Astrocyte (in vitro differentiated cells and primary cell): ENCODE measurements at regions not wholly inside any gene's neighbourhood (a gene's known extent, or its start where the extent isn't known, plus 50 kb on each side); places are given as distances from the start of the nearest gene placed in this dataset.

Experiments used
- EZH2 ChIP-seq: IDR thresholded peaks from 2 replicates; pipeline ENCODE4 v1.6.1; 2012; ENCODE audit warnings: mild to moderate bottlenecking, low read length, inconsistent platforms; ENCODE audit not compliant: insufficient read depth
- TF ChIP-seq, protein P1 (sequence below): IDR thresholded peaks from 2 replicates; pipeline ENCODE4 v1.5.1; 2011; ENCODE audit warnings: low read depth, mild to moderate bottlenecking, inconsistent platforms, low read length, moderate library complexity; ENCODE audit not compliant: insufficient read depth

DNA sequence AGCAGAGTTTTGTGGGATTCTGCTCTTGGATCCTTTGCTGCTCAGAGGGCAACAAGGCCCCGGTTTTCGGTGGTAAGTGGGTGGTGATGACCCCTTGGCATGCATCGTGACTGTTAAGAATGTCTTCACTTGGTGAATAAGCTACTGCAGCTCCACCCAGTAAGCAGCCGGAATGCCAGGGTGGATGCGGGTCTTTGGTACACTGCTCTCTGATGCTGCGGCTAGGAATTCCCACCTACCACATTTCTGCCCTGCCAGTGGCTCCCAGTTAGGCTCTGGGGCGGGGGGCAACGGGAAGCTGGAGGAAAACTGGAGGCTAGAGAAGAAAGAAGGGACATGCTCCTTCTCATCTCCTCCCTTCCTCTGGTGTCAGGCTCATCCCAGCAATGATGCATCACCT, 180.4 kb upstream of the GALNT2 start:
- no peak for TF ChIP-seq EZH2
- TF ChIP-seq, protein P1, sequence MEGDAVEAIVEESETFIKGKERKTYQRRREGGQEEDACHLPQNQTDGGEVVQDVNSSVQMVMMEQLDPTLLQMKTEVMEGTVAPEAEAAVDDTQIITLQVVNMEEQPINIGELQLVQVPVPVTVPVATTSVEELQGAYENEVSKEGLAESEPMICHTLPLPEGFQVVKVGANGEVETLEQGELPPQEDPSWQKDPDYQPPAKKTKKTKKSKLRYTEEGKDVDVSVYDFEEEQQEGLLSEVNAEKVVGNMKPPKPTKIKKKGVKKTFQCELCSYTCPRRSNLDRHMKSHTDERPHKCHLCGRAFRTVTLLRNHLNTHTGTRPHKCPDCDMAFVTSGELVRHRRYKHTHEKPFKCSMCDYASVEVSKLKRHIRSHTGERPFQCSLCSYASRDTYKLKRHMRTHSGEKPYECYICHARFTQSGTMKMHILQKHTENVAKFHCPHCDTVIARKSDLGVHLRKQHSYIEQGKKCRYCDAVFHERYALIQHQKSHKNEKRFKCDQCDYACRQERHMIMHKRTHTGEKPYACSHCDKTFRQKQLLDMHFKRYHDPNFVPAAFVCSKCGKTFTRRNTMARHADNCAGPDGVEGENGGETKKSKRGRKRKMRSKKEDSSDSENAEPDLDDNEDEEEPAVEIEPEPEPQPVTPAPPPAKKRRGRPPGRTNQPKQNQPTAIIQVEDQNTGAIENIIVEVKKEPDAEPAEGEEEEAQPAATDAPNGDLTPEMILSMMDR = no peak
